Endodermal cell (in vitro differentiated cells): ENCODE measurements at regions not wholly inside any gene's neighbourhood (a gene's known extent, or its start where the extent isn't known, plus 50 kb on each side); places are given as distances from the start of the nearest gene placed in this dataset.

Experiments used
- DNase-seq: peaks from one replicate; pipeline ENCODE4 v3.0.0-alpha.2; 2017
- H3K27ac ChIP-seq: 2 replicates; pipeline ENCODE4 v1.5.1; 2013; ENCODE audit warnings: mild to moderate bottlenecking, low read depth, low read length, moderate library complexity
- H3K27me3 ChIP-seq: 2 replicates; pipeline ENCODE4 v1.6.1; 2013; ENCODE audit warnings: mild to moderate bottlenecking, low read length, moderate library complexity; ENCODE audit not compliant: insufficient read depth, control insufficient read depth, poor library complexity, severe bottlenecking
- H3K36me3 ChIP-seq: 2 replicates; pipeline ENCODE4 v1.7.0; 2013; ENCODE audit warnings: mild to moderate bottlenecking, low read length, moderate library complexity; ENCODE audit not compliant: control insufficient read depth, insufficient read depth
- H3K4me1 ChIP-seq: one replicate; pipeline ENCODE4 v1.7.0; 2013; ENCODE audit warnings: low read length; ENCODE audit not compliant: control insufficient read depth, insufficient read depth
- H3K4me3 ChIP-seq: 2 replicates; pipeline ENCODE4 v1.5.1; 2013; ENCODE audit warnings: mild to moderate bottlenecking, low read length, moderate library complexity
- H3K9ac ChIP-seq: 2 replicates; pipeline ENCODE4 v1.6.1; 2013; ENCODE audit warnings: mild to moderate bottlenecking, low read length, moderate library complexity; ENCODE audit not compliant: poor library complexity, severe bottlenecking; ENCODE audit errors: extremely low read depth
- H3K9me3 ChIP-seq: 2 replicates; pipeline ENCODE4 v1.6.1; 2013; ENCODE audit warnings: mild to moderate bottlenecking, low read length, moderate library complexity; ENCODE audit not compliant: control insufficient read depth
- H3K27ac Mint-ChIP-seq: 2 replicates; pipeline ENCODE4 v1.8.0; 2020; ENCODE audit warnings: mixed read lengths
- H3K27me3 Mint-ChIP-seq: 2 replicates; pipeline ENCODE4 v1.8.0; 2021; ENCODE audit warnings: mild to moderate bottlenecking, mixed read lengths; ENCODE audit not compliant: insufficient read depth
- H3K36me3 Mint-ChIP-seq: 2 replicates; pipeline ENCODE4 v1.8.0; 2020; ENCODE audit warnings: low read depth, mixed read lengths
- H3K4me1 Mint-ChIP-seq: 2 replicates; pipeline ENCODE4 v1.8.0; 2020; ENCODE audit warnings: mixed read lengths
- H3K4me3 Mint-ChIP-seq: 2 replicates; pipeline ENCODE4 v1.8.0; 2020; ENCODE audit warnings: mild to moderate bottlenecking, moderate library complexity, mixed read lengths
- H3K9me3 Mint-ChIP-seq: 2 replicates; pipeline ENCODE4 v1.8.0; 2020; ENCODE audit warnings: mild to moderate bottlenecking, mixed read lengths
- CTCF ChIP-seq: fragments of 200-600 bp; sonication (generic); conservative IDR thresholded peaks from 2 replicates; pipeline ENCODE4 v1.5.0; 2021; ENCODE audit warnings: antibody characterized with exemption, mild to moderate bottlenecking
- WGBS, 2 experiments: methylation state at CpG; one replicate each; pipeline versions ENCODE4 v1.1.5 to v1.1.7; 2013; ENCODE audit warnings: missing lambda C conversion rate in 2 of 2, mixed read lengths in 1 of 2; ENCODE audit not compliant: insufficient coverage in 1 of 2, insufficient read length in 1 of 2; 5-methylcytosine and 5-hydroxymethylcytosine counted together

- no peak for TF ChIP-seq CTCF
- no peaks in the 10 kb centered on the region for H3K9me3 Mint-ChIP-seq
- WGBS, 2 experiments, result 86 to 94% methylated on average over 9 to 14 of the region's 14 CpGs
Measured at GRCh38 chr22:26806445-26807175, 149.2 kb downstream of the MIAT start.

GRCh38 chr22:26811647-26811992, 154.2 kb downstream of the MIAT start:
- 79 to 89% methylated on average over 4 of the region's 4 CpGs for WGBS, 2 experiments
- Histone ChIP-seq H3K9ac (no peak overlapping the region), H3K9me3 (no peaks in the 10 kb centered on the region), H3K27me3 (no peaks in the 10 kb centered on the region), H3K4me3 (no peak overlapping the region), H3K4me1 (no peaks in the 10 kb centered on the region), H3K36me3 (no peaks in the 10 kb centered on the region), H3K27ac (no peak overlapping the region)
- TF ChIP-seq CTCF, result no peak
- Mint-ChIP-seq H3K4me1 (no peaks in the 10 kb centered on the region), H3K9me3 (no peaks in the 10 kb centered on the region), H3K27ac (no peak overlapping the region), H3K36me3 (no peaks in the 10 kb centered on the region), H3K27me3 (peaks cover 6% of the 10 kb centered on the region), H3K4me3 (no peak overlapping the region)
- no peak for DNase-seq

More at GRCh38 chr22:26806445-26807175, 149.2 kb downstream of the MIAT start:
- H3K9ac ChIP-seq, result no peak overlapping the region
- H3K36me3 Mint-ChIP-seq, result no peaks in the 10 kb centered on the region
- no peaks in the 10 kb centered on the region for H3K4me1 ChIP-seq
- H3K27me3 ChIP-seq, result no peaks in the 10 kb centered on the region
- peaks cover 4% of the 10 kb centered on the region for H3K27me3 Mint-ChIP-seq
- H3K9me3 ChIP-seq, result no peaks in the 10 kb centered on the region
- DNase-seq, result no peak
- no peaks in the 10 kb centered on the region for H3K4me1 Mint-ChIP-seq
- peak overlapping the region; percentile 62 for H3K27ac ChIP-seq
- H3K36me3 ChIP-seq, result no peaks in the 10 kb centered on the region
- no peak overlapping the region for H3K4me3 ChIP-seq
- no peak overlapping the region for H3K4me3 Mint-ChIP-seq
- no peak overlapping the region for H3K27ac Mint-ChIP-seq

- Mint-ChIP-seq H3K36me3 (no peaks in the 10 kb centered on the region), H3K27me3 (peaks cover 5% of the 10 kb centered on the region), H3K4me3 (no peak overlapping the region), H3K27ac (no peak overlapping the region), H3K4me1 (no peaks in the 10 kb centered on the region), H3K9me3 (peaks cover 4% of the 10 kb centered on the region)
- no peak overlapping the region for H3K4me3 ChIP-seq
- no peaks in the 10 kb centered on the region for H3K36me3 ChIP-seq
- no peak for TF ChIP-seq CTCF
- no peaks in the 10 kb centered on the region for H3K27me3 ChIP-seq
- H3K27ac ChIP-seq, result no peak overlapping the region
- H3K4me1 ChIP-seq, result no peaks in the 10 kb centered on the region
- no peak for DNase-seq
- H3K9ac ChIP-seq, result no peak overlapping the region
- peaks cover 5% of the 10 kb centered on the region for H3K9me3 ChIP-seq
Measured at GRCh38 chr22:26812731-26813130, 155.3 kb downstream of the MIAT start.
